ENCODE measurements at regions not wholly inside any gene's neighbourhood (a gene's known extent, or its start where the extent isn't known, plus 50 kb on each side); places are given as distances from the start of the nearest gene placed in this dataset.

DNA sequence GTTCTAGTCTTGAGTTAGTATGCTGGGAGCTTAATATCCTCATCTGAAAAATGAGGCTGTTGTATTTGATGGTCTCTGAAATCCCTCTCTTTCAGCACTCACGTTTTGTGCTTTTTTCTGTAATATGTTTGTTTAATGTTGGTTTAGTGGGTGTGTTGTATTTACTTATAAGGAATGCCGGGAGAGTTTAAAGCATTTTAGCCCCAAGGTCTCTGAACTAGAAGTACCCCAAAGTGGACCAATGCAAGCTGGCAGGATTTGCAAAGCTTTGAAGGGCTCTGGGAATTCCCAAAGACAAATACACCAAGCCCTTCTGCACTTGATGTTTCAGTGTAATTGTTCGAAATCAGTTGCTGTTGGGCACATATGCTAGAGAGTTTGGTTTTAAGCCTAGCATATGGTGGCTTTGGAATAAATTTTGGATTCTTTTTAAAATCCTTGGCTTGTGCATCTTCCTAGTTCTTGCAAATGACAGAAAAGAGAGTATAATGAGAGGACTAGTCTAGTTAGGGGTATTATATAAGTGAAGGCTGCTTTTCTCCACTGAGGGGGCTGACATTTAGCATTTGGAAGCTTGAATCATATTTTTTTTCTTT, 371.4 kb upstream of the BOD1L1 start:
- no peak for TF ChIP-seq CTCF (optimal IDR thresholded peaks at IDR 0.05 in 1 of 3, IDR thresholded peaks at IDR 0.05 in 1 of 3, conservative IDR thresholded peaks at IDR 0.05 in 1 of 3; ENCODE audit: extremely low read depth in 1 of 3, insufficient read depth in 2 of 3, low read length in 3 of 3)
- no peak for TF ChIP-seq EZH2 (IDR thresholded peaks at IDR 0.05; ENCODE audit: low read length)
